ENCODE measurements at regions not wholly inside any gene's neighbourhood (a gene's known extent, or its start where the extent isn't known, plus 50 kb on each side); places are given as distances from the start of the nearest gene placed in this dataset.

- Histone ChIP-seq H3K36me3 (no peaks in the 10 kb centered on the region), H3K27me3 (ENCODE audit: low read depth) (no peaks in the 10 kb centered on the region), H3K27ac (replicated peaks) (no peak overlapping the region), H3K9me3 (replicated peaks) (no peaks in the 10 kb centered on the region), H3K4me3 (no peak overlapping the region), H3K4me1 (no peaks in the 10 kb centered on the region)
- TF ChIP-seq CTCF (IDR thresholded peaks at IDR 0.05; ENCODE audit: borderline replicate concordance), result no peak
- DNase-seq, result no peak
- intact Hi-C loops (cut with micrococcal nuclease), result no loop called here
Observed at GRCh38 chr14:85793533-85793932, 263.6 kb downstream of the FLRT2 start.

- Histone ChIP-seq H3K4me1 (no peaks in the 10 kb centered on the region), H3K4me3 (no peak overlapping the region), H3K9me3 (replicated peaks) (no peaks in the 10 kb centered on the region), H3K36me3 (no peaks in the 10 kb centered on the region), H3K27ac (replicated peaks) (no peak overlapping the region), H3K27me3 (ENCODE audit: low read depth) (no peaks in the 10 kb centered on the region)
- TF ChIP-seq CTCF (IDR thresholded peaks at IDR 0.05; ENCODE audit: borderline replicate concordance), result no peak
- DNase-seq, result no peak
- intact Hi-C loops (cut with micrococcal nuclease), result no loop called here
Observed at GRCh38 chr14:85789506-85789905, 259.6 kb downstream of the FLRT2 start.

GRCh38 chr14:85788470-85789233 lies 258.7 kb downstream of the FLRT2 start:
- no peaks in the 10 kb centered on the region for H3K4me1 ChIP-seq
- H3K9me3 ChIP-seq (replicated peaks), result no peaks in the 10 kb centered on the region
- intact Hi-C loops (cut with micrococcal nuclease), result no loop called here
- no peaks in the 10 kb centered on the region for H3K36me3 ChIP-seq
- TF ChIP-seq CTCF (IDR thresholded peaks at IDR 0.05; ENCODE audit: borderline replicate concordance), result no peak
- H3K27me3 ChIP-seq (ENCODE audit: low read depth), result no peaks in the 10 kb centered on the region
- no peak for DNase-seq
- H3K4me3 ChIP-seq, result no peak overlapping the region
- H3K27ac ChIP-seq (replicated peaks), result no peak overlapping the region

- no peaks in the 10 kb centered on the region for H3K27me3 ChIP-seq (ENCODE audit: low read depth)
- H3K27ac ChIP-seq (replicated peaks), result no peak overlapping the region
- DNase-seq, result no peak
- no peaks in the 10 kb centered on the region for H3K4me1 ChIP-seq
- TF ChIP-seq CTCF (IDR thresholded peaks at IDR 0.05; ENCODE audit: borderline replicate concordance), result no peak
- peaks cover 2% of the 10 kb centered on the region for H3K9me3 ChIP-seq (replicated peaks)
- intact Hi-C loops (cut with micrococcal nuclease), result no loop called here
- no peak overlapping the region for H3K4me3 ChIP-seq
- H3K36me3 ChIP-seq, result no peaks in the 10 kb centered on the region
Observed at GRCh38 chr14:85766295-85766694, 236.4 kb downstream of the FLRT2 start.

- no peak for DNase-seq
- no peak for TF ChIP-seq CTCF (IDR thresholded peaks at IDR 0.05; ENCODE audit: borderline replicate concordance)
- no peaks in the 10 kb centered on the region for H3K9me3 ChIP-seq (replicated peaks)
- no peaks in the 10 kb centered on the region for H3K27me3 ChIP-seq (ENCODE audit: low read depth)
- no peak overlapping the region for H3K4me3 ChIP-seq
- H3K27ac ChIP-seq (replicated peaks), result no peak overlapping the region
- intact Hi-C loops (cut with micrococcal nuclease), result no loop called here
- H3K36me3 ChIP-seq, result no peaks in the 10 kb centered on the region
- H3K4me1 ChIP-seq, result no peaks in the 10 kb centered on the region
Observed at GRCh38 chr14:85764822-85765221, 234.9 kb downstream of the FLRT2 start.
